GM12878 (cell line): ENCODE measurements at regions not wholly inside any gene's neighbourhood (a gene's known extent, or its start where the extent isn't known, plus 50 kb on each side); places are given as distances from the start of the nearest gene placed in this dataset.

Experiments
- ATAC-seq: fragments of 200-7000 bp; cut with Tn5 transposase; 3 replicates; pipeline ENCODE4 v1.9.1; 2020; ENCODE audit warnings: mild to moderate bottlenecking, moderate library complexity
- BruUV-seq: library from RNA; stranded (reverse); fragments of 400-500 nt; replicated peaks from 2 replicates; lab custom pipeline; 2021; lab: Mats Ljungman, UMichigan
- CTCF ChIA-PET: fragments of 300-600 bp; sonication (Branson Sonifier 250); formaldehyde crosslinking; extraction: SDS; loops from one replicate; lab custom pipeline; 2021; ENCODE audit warnings: inconsistent platforms; lab: Yijun Ruan, JAX
- POLR2A ChIA-PET: fragments of 350-600 bp; formaldehyde crosslinking; extraction: SDS; loops from one replicate; lab custom pipeline; 2021; ENCODE audit warnings: inconsistent platforms; lab: Charles Lee
- RAD21 ChIA-PET: fragments of 300-600 bp; sonication (Branson Sonifier 250); formaldehyde crosslinking; loops from one replicate; lab custom pipeline; 2023; ENCODE audit warnings: antibody characterized with exemption; ENCODE audit not compliant: unreplicated experiment; lab: Charles Lee
- SMC1A ChIA-PET: fragments of 300-600 bp; sonication (Branson Sonifier 250); formaldehyde crosslinking; loops from one replicate; lab custom pipeline; 2023; ENCODE audit not compliant: unreplicated experiment, uncharacterized antibody; lab: Charles Lee
- DNase-seq: peaks from one replicate; pipeline ENCODE4 v3.0.0-alpha.2; 2011; ENCODE audit warnings: low read depth, low spot score
- FAIRE-seq: peaks from 3 replicates; lab custom pipeline; 2011; peaks lifted over from hg19 to GRCh38; lab: Jason Lieb, UNC
- H2AFZ ChIP-seq: 2 replicates; pipeline ENCODE4 v1.6.0; 2011; ENCODE audit warnings: low read depth, low read length, control low read depth; ENCODE audit not compliant: control insufficient read depth
- H3K27ac ChIP-seq: 2 replicates; pipeline ENCODE4 v1.5.1; 2011; ENCODE audit warnings: control low read depth; ENCODE audit not compliant: control insufficient read depth, insufficient read depth
- H3K27me3 ChIP-seq, 2 experiments: replicated peaks in 1 of 2; 2 replicates each; pipeline versions ENCODE4 v1.6.0 to v1.6.1; 2011; ENCODE audit warnings: low read length in 1 of 2; ENCODE audit not compliant: control insufficient read depth in 2 of 2, insufficient read depth in 2 of 2
- H3K36me3 ChIP-seq, 2 experiments: 2 replicates each; pipeline ENCODE4 v1.5.1; 2011; ENCODE audit warnings: low read length in 1 of 2; ENCODE audit not compliant: control insufficient read depth in 2 of 2, insufficient read depth in 2 of 2
- H3K4me1 ChIP-seq: 2 replicates; pipeline ENCODE4 v1.6.1; 2011; ENCODE audit warnings: mild to moderate bottlenecking, low read length, moderate library complexity, mixed read lengths; ENCODE audit not compliant: control insufficient read depth, insufficient read depth
- H3K4me2 ChIP-seq: 2 replicates; pipeline ENCODE4 v1.6.0; 2011; ENCODE audit warnings: control low read depth; ENCODE audit not compliant: control insufficient read depth, insufficient read depth
- H3K4me3 ChIP-seq: fragments of 200-600 bp; sonication (generic); 2 replicates; pipeline ENCODE4 v1.5.1; 2016
- H3K79me2 ChIP-seq: 2 replicates; pipeline ENCODE4 v1.6.0; 2011; ENCODE audit warnings: low read length; ENCODE audit not compliant: control insufficient read depth, insufficient read depth
- H3K9ac ChIP-seq: 2 replicates; pipeline ENCODE4 v1.8.0; 2011; ENCODE audit warnings: low read length, control low read depth, mixed read lengths; ENCODE audit not compliant: control insufficient read depth, insufficient read depth
- H3K9me3 ChIP-seq: replicated peaks from 3 replicates; pipeline ENCODE4 v1.5.1; 2011; ENCODE audit warnings: mild to moderate bottlenecking, low read length; ENCODE audit not compliant: control insufficient read depth, insufficient read depth
- H4K20me1 ChIP-seq: 2 replicates; pipeline ENCODE4 v1.6.0; 2011; ENCODE audit not compliant: control insufficient read depth, insufficient read depth
- BCL11A ChIP-seq: IDR thresholded peaks from 2 replicates; pipeline ENCODE4 v1.6.1; 2011; ENCODE audit warnings: low read depth, low read length
- BRCA1 ChIP-seq: IDR thresholded peaks from 2 replicates; pipeline ENCODE4 v1.6.1; 2011; ENCODE audit warnings: low read depth, low read length, improper control_type of control experiment
- FOXM1 ChIP-seq: IDR thresholded peaks from 2 replicates; pipeline ENCODE4 v1.6.1; 2012; ENCODE audit warnings: low read depth, mild to moderate bottlenecking, inconsistent platforms, low read length, moderate library complexity
- GATAD2B ChIP-seq: fragments of 450-650 bp; conservative IDR thresholded peaks from 2 replicates; pipeline ENCODE4 v1.6.1; 2017; ENCODE audit warnings: low read depth, mild to moderate bottlenecking, moderate library complexity
- HDAC2 ChIP-seq: fragments of 200-600 bp; sonication (generic); IDR thresholded peaks from 2 replicates; pipeline ENCODE4 v1.6.1; 2017
- KLF5 ChIP-seq: fragments of 450-650 bp; IDR thresholded peaks from 2 replicates; pipeline ENCODE4 v1.6.1; 2014; ENCODE audit warnings: mild to moderate bottlenecking; ENCODE audit not compliant: partially characterized antibody
- NBN ChIP-seq: fragments of 450-650 bp; IDR thresholded peaks from 2 replicates; pipeline ENCODE4 v1.6.1; 2016
- NFYB ChIP-seq: IDR thresholded peaks from 2 replicates; pipeline ENCODE4 v1.6.1; 2011; ENCODE audit warnings: low read depth, mild to moderate bottlenecking, low read length, improper control_type of control experiment, moderate library complexity; ENCODE audit not compliant: insufficient read depth
- POLR2AphosphoS5 ChIP-seq: IDR thresholded peaks from 2 replicates; pipeline ENCODE4 v1.6.1; 2011; ENCODE audit warnings: mild to moderate bottlenecking, low read length, inconsistent platforms
- RAD21 ChIP-seq: IDR thresholded peaks from 2 replicates; pipeline ENCODE4 v1.6.1; 2011; ENCODE audit warnings: mild to moderate bottlenecking, low read depth, low read length, moderate library complexity; ENCODE audit not compliant: insufficient read depth
- RFX5 ChIP-seq: IDR thresholded peaks from 2 replicates; pipeline ENCODE4 v1.6.1; 2011; ENCODE audit warnings: low read depth, low read length, improper control_type of control experiment
- SMAD1 ChIP-seq: fragments of 450-650 bp; IDR thresholded peaks from 2 replicates; pipeline ENCODE4 v1.6.1; 2018; ENCODE audit warnings: mild to moderate bottlenecking, low read depth; ENCODE audit not compliant: partially characterized antibody
- ZZZ3 ChIP-seq: IDR thresholded peaks from 2 replicates; pipeline ENCODE4 v1.6.1; 2011; ENCODE audit warnings: low read depth; ENCODE audit not compliant: control insufficient read depth, insufficient read length
- WGBS: methylation state at CpG from one replicate; pipeline ENCODE4 v1.1.6; 2016; ENCODE audit warnings: low lambda C conversion rate; ENCODE audit not compliant: insufficient replicate concordance, insufficient coverage; ENCODE audit errors: missing lambda C conversion rate; 5-methylcytosine and 5-hydroxymethylcytosine counted together
- in situ Hi-C: fragments of 300-500 bp; cut with MboI; formaldehyde crosslinking; loops from 9 replicates; pipeline ENCODE4 v1.14.3; 2018; ENCODE audit warnings: mixed read lengths
- intact Hi-C: fragments of 100-400 bp; cut with micrococcal nuclease; formaldehyde crosslinking; loops from one replicate; pipeline ENCODE4 v1.14.2; 2022; ENCODE audit not compliant: unreplicated experiment
- TF ChIP-seq, protein P1 (sequence below): fragments of 450-650 bp; IDR thresholded peaks from 2 replicates; pipeline ENCODE4 v1.6.1; 2016; ENCODE audit warnings: mild to moderate bottlenecking
- TF ChIP-seq, protein P2 (sequence below): fragments of 150-350 bp; IDR thresholded peaks from 2 replicates; pipeline ENCODE4 v1.6.1; 2014; ENCODE audit warnings: mild to moderate bottlenecking, low read depth, low read length
- TF ChIP-seq, protein P3 (sequence below): fragments of 450-650 bp; IDR thresholded peaks from 2 replicates; pipeline ENCODE4 v1.6.1; 2018; ENCODE audit warnings: borderline replicate concordance, mild to moderate bottlenecking; ENCODE audit not compliant: partially characterized antibody
- TF ChIP-seq, protein P4 (sequence below): IDR thresholded peaks from 2 replicates; pipeline ENCODE4 v1.6.1; 2012; ENCODE audit warnings: low read depth, low read length, improper control_type of control experiment

DNA sequence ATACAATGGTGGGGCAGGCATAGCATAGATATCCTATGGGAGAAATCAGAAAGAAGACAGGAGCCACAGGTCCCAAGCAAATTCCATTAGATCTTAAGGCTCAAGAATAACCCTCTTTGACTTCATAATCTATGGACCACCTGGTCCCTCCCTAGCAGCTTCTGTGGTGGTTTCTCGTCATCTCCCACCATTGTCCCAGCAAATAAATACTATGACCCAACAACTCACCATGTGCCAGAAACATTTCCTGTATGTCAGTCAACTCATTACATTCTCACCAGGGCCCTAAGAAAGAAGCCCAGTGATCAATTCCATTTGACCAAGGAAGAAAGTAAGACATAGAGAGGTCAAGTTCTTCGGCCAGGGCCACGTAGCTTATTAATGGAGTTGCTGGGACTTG lies 646.2 kb downstream of the VRK1 start:
- ATAC-seq (no peak), FAIRE-seq (no peak), DNase-seq (no peak)
- ChIA-PET POLR2A (interaction anchor here (0.5 to 2.5 kb wide), 8 partner anchors 8 to 31 kb away, joined by 3 to 14 read pairs (median 4); no protein-coding TSS in a partner anchor), RAD21 (interaction anchor here (0.7 to 2.6 kb wide), 16 partner anchors 9 to 182 kb away, joined by 3 to 10 read pairs (median 4); no protein-coding TSS in a partner anchor), CTCF (interaction anchor here (1.0 to 1.8 kb wide), 6 partner anchors 9 to 334 kb away, joined by 3 to 7 read pairs (median 3); no protein-coding TSS in a partner anchor), SMC1A (interaction anchor here (0.6 to 3.7 kb wide), 19 partner anchors 9 to 255 kb away, joined by 3 to 24 read pairs (median 4); no protein-coding TSS in a partner anchor)
- Histone ChIP-seq H3K9ac (no peak overlapping the region), H3K4me1 (no peaks in the 10 kb centered on the region), H3K79me2 (no peaks in the 10 kb centered on the region), H4K20me1 (no peaks in the 10 kb centered on the region), H3K36me3 (no peaks in the 10 kb centered on the region), H3K27me3 (no peaks in the 10 kb centered on the region), H3K4me3 (no peak overlapping the region), H3K27ac (no peak overlapping the region), H2AFZ (no peak overlapping the region), H3K9me3 (no peaks in the 10 kb centered on the region; the same call in 2 of the 3 replicates), H3K4me2 (no peak overlapping the region)
- BruUV-seq: no TSS peak
- TF ChIP-seq HDAC2 (no peak), NBN (no peak), GATAD2B (no peak), SMAD1 (no peak), RFX5 (no peak), FOXM1 (no peak), NFYB (no peak), ZZZ3 (no peak), POLR2AphosphoS5 (no peak), BCL11A (no peak), BRCA1 (no peak), KLF5 (no peak), RAD21 (no peak)
- TF ChIP-seq, protein P1, sequence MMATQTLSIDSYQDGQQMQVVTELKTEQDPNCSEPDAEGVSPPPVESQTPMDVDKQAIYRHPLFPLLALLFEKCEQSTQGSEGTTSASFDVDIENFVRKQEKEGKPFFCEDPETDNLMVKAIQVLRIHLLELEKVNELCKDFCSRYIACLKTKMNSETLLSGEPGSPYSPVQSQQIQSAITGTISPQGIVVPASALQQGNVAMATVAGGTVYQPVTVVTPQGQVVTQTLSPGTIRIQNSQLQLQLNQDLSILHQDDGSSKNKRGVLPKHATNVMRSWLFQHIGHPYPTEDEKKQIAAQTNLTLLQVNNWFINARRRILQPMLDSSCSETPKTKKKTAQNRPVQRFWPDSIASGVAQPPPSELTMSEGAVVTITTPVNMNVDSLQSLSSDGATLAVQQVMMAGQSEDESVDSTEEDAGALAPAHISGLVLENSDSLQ: no peak
- TF ChIP-seq, protein P2, sequence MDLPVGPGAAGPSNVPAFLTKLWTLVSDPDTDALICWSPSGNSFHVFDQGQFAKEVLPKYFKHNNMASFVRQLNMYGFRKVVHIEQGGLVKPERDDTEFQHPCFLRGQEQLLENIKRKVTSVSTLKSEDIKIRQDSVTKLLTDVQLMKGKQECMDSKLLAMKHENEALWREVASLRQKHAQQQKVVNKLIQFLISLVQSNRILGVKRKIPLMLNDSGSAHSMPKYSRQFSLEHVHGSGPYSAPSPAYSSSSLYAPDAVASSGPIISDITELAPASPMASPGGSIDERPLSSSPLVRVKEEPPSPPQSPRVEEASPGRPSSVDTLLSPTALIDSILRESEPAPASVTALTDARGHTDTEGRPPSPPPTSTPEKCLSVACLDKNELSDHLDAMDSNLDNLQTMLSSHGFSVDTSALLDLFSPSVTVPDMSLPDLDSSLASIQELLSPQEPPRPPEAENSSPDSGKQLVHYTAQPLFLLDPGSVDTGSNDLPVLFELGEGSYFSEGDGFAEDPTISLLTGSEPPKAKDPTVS: no peak
- TF ChIP-seq, protein P3, sequence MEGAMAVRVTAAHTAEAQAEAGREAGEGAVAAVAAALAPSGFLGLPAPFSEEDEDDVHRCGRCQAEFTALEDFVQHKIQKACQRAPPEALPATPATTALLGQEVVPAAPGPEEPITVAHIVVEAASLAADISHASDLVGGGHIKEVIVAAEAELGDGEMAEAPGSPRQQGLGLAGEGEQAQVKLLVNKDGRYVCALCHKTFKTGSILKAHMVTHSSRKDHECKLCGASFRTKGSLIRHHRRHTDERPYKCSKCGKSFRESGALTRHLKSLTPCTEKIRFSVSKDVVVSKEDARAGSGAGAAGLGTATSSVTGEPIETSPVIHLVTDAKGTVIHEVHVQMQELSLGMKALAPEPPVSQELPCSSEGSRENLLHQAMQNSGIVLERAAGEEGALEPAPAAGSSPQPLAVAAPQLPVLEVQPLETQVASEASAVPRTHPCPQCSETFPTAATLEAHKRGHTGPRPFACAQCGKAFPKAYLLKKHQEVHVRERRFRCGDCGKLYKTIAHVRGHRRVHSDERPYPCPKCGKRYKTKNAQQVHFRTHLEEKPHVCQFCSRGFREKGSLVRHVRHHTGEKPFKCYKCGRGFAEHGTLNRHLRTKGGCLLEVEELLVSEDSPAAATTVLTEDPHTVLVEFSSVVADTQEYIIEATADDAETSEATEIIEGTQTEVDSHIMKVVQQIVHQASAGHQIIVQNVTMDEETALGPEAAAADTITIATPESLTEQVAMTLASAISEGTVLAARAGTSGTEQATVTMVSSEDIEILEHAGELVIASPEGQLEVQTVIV: no peak
- TF ChIP-seq, protein P4, sequence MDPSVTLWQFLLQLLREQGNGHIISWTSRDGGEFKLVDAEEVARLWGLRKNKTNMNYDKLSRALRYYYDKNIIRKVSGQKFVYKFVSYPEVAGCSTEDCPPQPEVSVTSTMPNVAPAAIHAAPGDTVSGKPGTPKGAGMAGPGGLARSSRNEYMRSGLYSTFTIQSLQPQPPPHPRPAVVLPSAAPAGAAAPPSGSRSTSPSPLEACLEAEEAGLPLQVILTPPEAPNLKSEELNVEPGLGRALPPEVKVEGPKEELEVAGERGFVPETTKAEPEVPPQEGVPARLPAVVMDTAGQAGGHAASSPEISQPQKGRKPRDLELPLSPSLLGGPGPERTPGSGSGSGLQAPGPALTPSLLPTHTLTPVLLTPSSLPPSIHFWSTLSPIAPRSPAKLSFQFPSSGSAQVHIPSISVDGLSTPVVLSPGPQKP: no peak
- intact Hi-C loops: loop anchor here (2.0 kb wide), 2 partner anchors 31 to 101 kb away; no protein-coding TSS in a partner anchor
- in situ Hi-C loops: no loop called here
- 0% methylated on average over 3 of the region's 3 CpGs for WGBS
